Lung (tissue), 11 donors: ENCODE measurements at regions not wholly inside any gene's neighbourhood (a gene's known extent, or its start where the extent isn't known, plus 50 kb on each side); places are given as distances from the start of the nearest gene placed in this dataset.

Experiments used
- ATAC-seq: fragments of 200-7000 bp; cut with Tn5 transposase; one replicate; pipeline ENCODE4 v1.9.1; 2020; ENCODE audit warnings: moderate number of reproducible peaks; ENCODE audit not compliant: insufficient read depth, low FRiP score
- DNase-seq, 3 donors: peaks; one replicate each; pipeline ENCODE4 v3.0.0-alpha.2; 2013 to 2017
- H3K27ac ChIP-seq, 2 donors: one replicate each; pipeline ENCODE4 v1.5.1; 2013; ENCODE audit warnings: mild to moderate bottlenecking in 2 of 2, moderate library complexity in 2 of 2, control low read depth in 1 of 2, inconsistent platforms in 1 of 2, low read depth in 1 of 2, low read length in 1 of 2
- H3K27me3 ChIP-seq, 3 donors: one replicate each; pipeline ENCODE4 v1.5.1; 2013; ENCODE audit warnings: low read length in 2 of 3; ENCODE audit not compliant: control insufficient read depth in 3 of 3, insufficient read depth in 3 of 3
- H3K36me3 ChIP-seq, 4 donors: one replicate each; pipeline ENCODE4 v1.5.1; 2013; ENCODE audit warnings: low read length in 4 of 4, mild to moderate bottlenecking in 1 of 4, moderate library complexity in 1 of 4; ENCODE audit not compliant: control insufficient read depth in 4 of 4, insufficient read depth in 4 of 4
- H3K4me1 ChIP-seq, 5 donors: one replicate each; pipeline ENCODE4 v1.5.1; 2013; ENCODE audit warnings: low read length in 5 of 5, mild to moderate bottlenecking in 2 of 5, moderate library complexity in 1 of 5; ENCODE audit not compliant: control insufficient read depth in 5 of 5, insufficient read depth in 5 of 5
- H3K4me3 ChIP-seq: one replicate; pipeline ENCODE4 v1.5.1; 2013; ENCODE audit warnings: mild to moderate bottlenecking, control low read depth, moderate library complexity
- H3K9ac ChIP-seq, 2 donors: one replicate each; pipeline ENCODE4 v1.5.1; 2013; ENCODE audit warnings: low read length in 2 of 2, control low read depth in 1 of 2; ENCODE audit not compliant: insufficient read depth in 1 of 2
- H3K9me3 ChIP-seq, 4 donors: one replicate each; pipeline ENCODE4 v1.5.1; 2013; ENCODE audit warnings: low read length in 3 of 4, mild to moderate bottlenecking in 1 of 4, moderate library complexity in 1 of 4; ENCODE audit not compliant: control insufficient read depth in 4 of 4, insufficient read depth in 3 of 4
- CTCF ChIP-seq: IDR thresholded peaks from 2 replicates; pipeline ENCODE4 v1.5.1; 2012; ENCODE audit warnings: mild to moderate bottlenecking; ENCODE audit errors: control extremely low read depth, extremely low read depth
- WGBS, 2 donors: extraction: QIAGEN DNeasy Blood & Tissue Kit; methylation state at CpG; one replicate each; pipeline ENCODE4 v1.1.7; 2013; 5-methylcytosine and 5-hydroxymethylcytosine counted together
- donor health status: control.
- donor health status: control.
- donor health status: Bipolar disorder and iron deficiency.
- donor health status: healthy.
- donor health status: DM: yes; HTN: yes; CAD: no.

- no peak for DNase-seq
- Histone ChIP-seq H3K9ac (no peak overlapping the region), H3K4me3 (no peak overlapping the region), H3K27ac (no peak overlapping the region), H3K36me3 (no peaks in the 10 kb centered on the region), H3K9me3 (no peaks in the 10 kb centered on the region), H3K27me3 (no peaks in the 10 kb centered on the region), H3K4me1 (no peaks in the 10 kb centered on the region)
- 63 to 78% methylated on average over 2 of the region's 2 CpGs for WGBS, 2 donors
- no peak for TF ChIP-seq CTCF
- no peak for ATAC-seq
Measured at GRCh38 chr7:116083796-116084195, 53.2 kb upstream of the TFEC start.

GRCh38 chr7:116086547-116087045, 56.0 kb upstream of the TFEC start:
- no peaks in the 10 kb centered on the region for H3K4me1 ChIP-seq
- no peaks in the 10 kb centered on the region for H3K27me3 ChIP-seq
- no peak overlapping the region for H3K4me3 ChIP-seq
- no peak for TF ChIP-seq CTCF
- no peak overlapping the region for H3K9ac ChIP-seq
- H3K9me3 ChIP-seq, result no peaks in the 10 kb centered on the region
- H3K36me3 ChIP-seq, result no peaks in the 10 kb centered on the region
- no peak overlapping the region for H3K27ac ChIP-seq
- whole genome bisulfite sequencing, 2 donors, result 80 to 87% methylated on average over 3 of the region's 3 CpGs
- ATAC-seq (no peak), DNase-seq (no peak)

DNA sequence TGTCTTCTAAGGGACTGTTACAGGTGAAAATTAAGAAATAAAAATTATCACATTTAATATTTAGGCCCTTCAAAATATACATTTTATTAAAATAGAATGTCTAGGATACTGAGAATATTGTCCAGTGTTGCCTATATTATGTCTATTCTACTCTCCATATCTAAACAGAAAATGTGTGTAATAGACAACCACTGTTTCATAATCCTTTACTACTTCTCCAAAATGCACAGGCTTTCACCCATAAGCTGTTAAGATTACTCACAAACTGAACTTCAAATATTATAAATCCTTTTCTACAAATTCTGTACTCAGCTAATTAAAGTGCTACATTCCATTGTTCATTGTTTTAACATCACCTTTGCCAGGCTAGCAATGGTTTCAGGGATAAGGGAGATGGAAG, 56.7 kb upstream of the TFEC start:
- no peak for ATAC-seq
- TF ChIP-seq CTCF, result no peak
- H3K27me3 ChIP-seq, result no peaks in the 10 kb centered on the region
- DNase-seq, result no peak
- no peaks in the 10 kb centered on the region for H3K4me1 ChIP-seq
- no peak overlapping the region for H3K4me3 ChIP-seq
- H3K9ac ChIP-seq, result no peak overlapping the region
- H3K27ac ChIP-seq, result no peak overlapping the region
- no peaks in the 10 kb centered on the region for H3K9me3 ChIP-seq
- H3K36me3 ChIP-seq, result no peaks in the 10 kb centered on the region

DNA sequence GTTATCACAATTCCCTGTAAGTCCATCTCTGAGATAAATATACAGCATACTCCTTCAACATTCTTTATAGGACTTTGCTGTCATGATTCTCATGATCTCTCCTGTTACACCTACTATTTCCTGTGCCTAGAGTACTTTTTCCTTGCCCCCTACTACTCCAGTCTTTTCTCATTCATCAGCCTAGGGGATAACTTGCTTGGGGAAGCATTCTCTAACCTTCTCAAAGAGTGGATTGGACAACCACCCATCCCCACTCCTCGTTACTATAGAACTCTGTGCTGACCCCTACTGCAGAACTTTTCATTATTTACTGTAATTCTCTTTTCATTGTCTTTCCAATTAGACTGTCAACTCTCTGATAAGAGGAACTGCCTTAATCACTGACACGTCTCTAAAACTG, 57.4 kb upstream of the TFEC start:
- Histone ChIP-seq H3K4me3 (no peak overlapping the region), H3K27ac (no peak overlapping the region), H3K9ac (no peak overlapping the region), H3K9me3 (no peaks in the 10 kb centered on the region), H3K36me3 (no peaks in the 10 kb centered on the region), H3K4me1 (no peaks in the 10 kb centered on the region), H3K27me3 (no peaks in the 10 kb centered on the region)
- no peak for TF ChIP-seq CTCF
- 47 to 49% methylated on average over 2 of the region's 2 CpGs for WGBS, 2 donors
- DNase-seq (no peak), ATAC-seq (no peak)
